Psoas muscle (tissue), 7 donors: ENCODE measurements at regions not wholly inside any gene's neighbourhood (a gene's known extent, or its start where the extent isn't known, plus 50 kb on each side); places are given as distances from the start of the nearest gene placed in this dataset.
"Not testable (repeated sequence)": the region's sequence is repeated elsewhere in the genome, so short reads cannot be mapped to it uniquely, and the experiment has no call there.

Experiments used
- ATAC-seq, 4 donors: fragments of 200-7000 bp; cut with Tn5 transposase; one replicate each; pipeline ENCODE4 v1.9.1; 2020; ENCODE audit warnings: moderate library complexity in 3 of 4, mild to moderate bottlenecking in 2 of 4
- DNase-seq, 2 donors: peaks; one replicate each; pipeline ENCODE4 v3.0.0-alpha.2; 2020
- H3K27ac ChIP-seq: fragments of 200-600 bp; one replicate; pipeline ENCODE4 v1.8.0; 2022
- H3K27me3 ChIP-seq, 3 donors: fragments of 200-600 bp in 1 of 3; one replicate each; pipeline versions ENCODE4 v1.6.1 to v1.8.0; 2013 to 2022; ENCODE audit warnings: low read length in 2 of 3, mild to moderate bottlenecking in 2 of 3, moderate library complexity in 1 of 3; ENCODE audit not compliant: insufficient read depth in 3 of 3
- H3K36me3 ChIP-seq, 2 donors: fragments of 200-600 bp in 1 of 2; one replicate each; pipeline versions ENCODE4 v1.6.1 to v1.8.0; 2013 to 2022; ENCODE audit warnings: low read depth in 1 of 2, mild to moderate bottlenecking in 1 of 2, moderate library complexity in 1 of 2; ENCODE audit not compliant: insufficient read depth in 1 of 2
- H3K4me1 ChIP-seq: fragments of 200-600 bp; one replicate; pipeline ENCODE4 v1.8.0; 2022
- H3K4me3 ChIP-seq: fragments of 200-600 bp; one replicate; pipeline ENCODE4 v1.8.0; 2022; ENCODE audit warnings: mild to moderate bottlenecking
- H3K9me3 ChIP-seq: fragments of 200-600 bp; one replicate; pipeline ENCODE4 v1.8.0; 2022
- CTCF ChIP-seq: fragments of 200-600 bp; IDR thresholded peaks from one replicate; pipeline ENCODE4 v1.8.0; 2022; ENCODE audit warnings: antibody characterized with exemption
- WGBS, 3 donors: extraction: QIAGEN DNeasy Blood & Tissue Kit; methylation state at CpG; one replicate each; pipeline versions ENCODE4 v1.1.6 to v1.1.7; 2013; 5-methylcytosine and 5-hydroxymethylcytosine counted together
- intact Hi-C, 2 donors: fragments of 100-400 bp; cut with DNase I; formaldehyde crosslinking; loops; one replicate each; pipeline versions ENCODE4 v1.11.0 to v1.14.2; 2022
- donor health status: healthy with polysubstance abuse.
- donor health status: DM: no; HTN: no; CAD: no; lungs with moderate emphysema.
- donor health status: Bipolar disorder and iron deficiency.
- donor health status: healthy.
- donor health status: DM: yes; HTN: yes; CAD: no.
- donor health status: DM: no; HTN: no; CAD: no.
- donor health status: DM: yes; HTN: yes; CAD: no.

GRCh38 chr1:65650682-65651081 lies 142.0 kb upstream of the PDE4B start:
- no peak for DNase-seq
- Histone ChIP-seq H3K36me3 (no peaks in the 10 kb centered on the region), H3K9me3 (no peaks in the 10 kb centered on the region), H3K4me3 (no peak overlapping the region), H3K27me3 (no peaks in the 10 kb centered on the region), H3K27ac (no peak overlapping the region), H3K4me1 (no peaks in the 10 kb centered on the region)
- WGBS, 3 donors: 48 to 61% (median 51%) methylated on average over 1 of the region's 1 CpG
- ATAC-seq: no peak
- no peak for TF ChIP-seq CTCF
- intact Hi-C loops: no loop called here

- ATAC-seq, H3K9me3 ChIP-seq, DNase-seq, intact Hi-C loops, H3K4me1 ChIP-seq, H3K27me3 ChIP-seq, H3K27ac ChIP-seq, H3K36me3 ChIP-seq, H3K4me3 ChIP-seq: not testable (repeated sequence)
- 81 to 86% (median 82%) methylated on average over 2 of the region's 2 CpGs for WGBS, 3 donors
Observed at GRCh38 chr1:65654526-65654925, 138.2 kb upstream of the PDE4B start.

GRCh38 chr1:65657609-65658008 lies 135.1 kb upstream of the PDE4B start:
- H3K27ac ChIP-seq, DNase-seq, H3K4me3 ChIP-seq, H3K4me1 ChIP-seq, H3K36me3 ChIP-seq, H3K9me3 ChIP-seq, ATAC-seq, intact Hi-C loops, H3K27me3 ChIP-seq: not testable (repeated sequence)
- WGBS, 3 donors: 96 to 100% (median 98%) methylated on average over 2 of the region's 2 CpGs

GRCh38 chr1:65658122-65658521 lies 134.6 kb upstream of the PDE4B start:
- intact Hi-C loops: no loop called here
- Histone ChIP-seq H3K4me1 (no peaks in the 10 kb centered on the region), H3K4me3 (no peak overlapping the region), H3K9me3 (no peaks in the 10 kb centered on the region), H3K27me3 (no peaks in the 10 kb centered on the region), H3K27ac (no peak overlapping the region), H3K36me3 (no peaks in the 10 kb centered on the region)
- ATAC-seq (no peak), DNase-seq (no peak)
- WGBS, 3 donors: 59 to 72% (median 70%) methylated on average over 4 of the region's 4 CpGs
- no peak for TF ChIP-seq CTCF

GRCh38 chr1:65668368-65668767 lies 124.3 kb upstream of the PDE4B start:
- TF ChIP-seq CTCF: no peak
- H3K9me3 ChIP-seq: no peaks in the 10 kb centered on the region
- no peaks in the 10 kb centered on the region for H3K36me3 ChIP-seq
- no peak overlapping the region for H3K27ac ChIP-seq
- DNase-seq: no peak
- no peak overlapping the region for H3K4me3 ChIP-seq
- ATAC-seq: no peak
- no peaks in the 10 kb centered on the region for H3K4me1 ChIP-seq
- no peaks in the 10 kb centered on the region for H3K27me3 ChIP-seq
- intact Hi-C loops: no loop called here

GRCh38 chr1:65670518-65670917 lies 122.2 kb upstream of the PDE4B start:
- intact Hi-C loops: no loop called here
- TF ChIP-seq CTCF: no peak
- DNase-seq (no peak), ATAC-seq (no peak)
- Histone ChIP-seq H3K4me3 (no peak overlapping the region), H3K36me3 (no peaks in the 10 kb centered on the region), H3K4me1 (no peaks in the 10 kb centered on the region), H3K27ac (no peak overlapping the region), H3K27me3 (no peaks in the 10 kb centered on the region), H3K9me3 (no peaks in the 10 kb centered on the region)
- 88 to 92% (median 92%) methylated on average over 3 of the region's 3 CpGs for WGBS, 3 donors
